Fibroblast of mammary gland (primary cell): ENCODE measurements at regions not wholly inside any gene's neighbourhood (a gene's known extent, or its start where the extent isn't known, plus 50 kb on each side); places are given as distances from the start of the nearest gene placed in this dataset.

Source experiments
- DNase-seq: peaks from one replicate; pipeline ENCODE4 v3.0.0-alpha.2; 2010; ENCODE audit warnings: low read depth
- H3K4me3 ChIP-seq: 2 replicates; pipeline ENCODE4 v1.5.1; 2011; ENCODE audit warnings: low read depth, mild to moderate bottlenecking, low read length, moderate library complexity; ENCODE audit not compliant: control insufficient read depth
- CTCF ChIP-seq: conservative IDR thresholded peaks from 2 replicates; pipeline ENCODE4 v1.5.1; 2011; ENCODE audit warnings: low read depth, low read length, inconsistent platforms; ENCODE audit not compliant: control insufficient read depth, insufficient read depth

- no peak overlapping the region for H3K4me3 ChIP-seq
- TF ChIP-seq CTCF: no peak
- no peak for DNase-seq
Observed at GRCh38 chr5:60263346-60263745, 369.8 kb upstream of the PDE4D start.

- H3K4me3 ChIP-seq: no peak overlapping the region
- no peak for DNase-seq
Observed at GRCh38 chr5:60262576-60263295, 369.2 kb upstream of the PDE4D start.

GRCh38 chr5:60261732-60262131 is 368.2 kb upstream of the PDE4D start:
- DNase-seq: no peak
- no peak for TF ChIP-seq CTCF
- no peak overlapping the region for H3K4me3 ChIP-seq

More at GRCh38 chr5:60262576-60263295, 369.2 kb upstream of the PDE4D start:
- no peak for TF ChIP-seq CTCF

GRCh38 chr5:60260658-60261057 is 367.1 kb upstream of the PDE4D start:
- H3K4me3 ChIP-seq: no peak overlapping the region

GRCh38 chr5:60259730-60260129 is 366.2 kb upstream of the PDE4D start:
- no peak for DNase-seq
- no peak for TF ChIP-seq CTCF
- H3K4me3 ChIP-seq: no peak overlapping the region

More at GRCh38 chr5:60260658-60261057, 367.1 kb upstream of the PDE4D start:
- TF ChIP-seq CTCF: no peak
- DNase-seq: no peak

- TF ChIP-seq CTCF: no peak
- H3K4me3 ChIP-seq: no peak overlapping the region
- DNase-seq: no peak
Observed at GRCh38 chr5:60257596-60258271, 364.2 kb upstream of the PDE4D start.
